Kidney (tissue), 13 donors: ENCODE measurements at regions not wholly inside any gene's neighbourhood (a gene's known extent, or its start where the extent isn't known, plus 50 kb on each side); places are given as distances from the start of the nearest gene placed in this dataset.

Experiments
- DNase-seq, 5 donors: peaks; one replicate each; pipeline ENCODE4 v3.0.0-alpha.2; 2013 to 2020
- FAIRE-seq: peaks from 2 replicates; lab custom pipeline; 2012; peaks lifted over from hg19 to GRCh38; lab: Jason Lieb, UNC
- H3K27ac ChIP-seq, 2 donors: one replicate each; pipeline ENCODE4 v1.7.0; 2013; ENCODE audit warnings: low read depth in 2 of 2, low read length in 2 of 2, inconsistent platforms in 1 of 2
- H3K27me3 ChIP-seq: one replicate; pipeline ENCODE4 v1.7.1; 2013; ENCODE audit warnings: low read length, inconsistent platforms; ENCODE audit not compliant: control insufficient read depth, insufficient read depth
- H3K36me3 ChIP-seq, 3 donors: one replicate each; pipeline versions ENCODE4 v1.7.0 to v1.7.1; 2013; ENCODE audit warnings: low read length in 3 of 3, control low read depth in 1 of 3, inconsistent platforms in 1 of 3; ENCODE audit not compliant: insufficient read depth in 3 of 3, control insufficient read depth in 2 of 3
- H3K4me1 ChIP-seq, 3 donors: one replicate each; pipeline versions ENCODE4 v1.7.0 to v1.7.1; 2013; ENCODE audit warnings: low read length in 3 of 3, inconsistent platforms in 1 of 3, low read depth in 1 of 3; ENCODE audit not compliant: control insufficient read depth in 2 of 3, insufficient read depth in 2 of 3
- H3K4me3 ChIP-seq, 3 donors: one replicate each; pipeline versions ENCODE4 v1.7.0 to v1.8.1; 2013; ENCODE audit warnings: low read length in 3 of 3, control low read depth in 1 of 3, inconsistent platforms in 1 of 3
- H3K9ac ChIP-seq, 3 donors: one replicate each; pipeline versions ENCODE4 v1.7.0 to v1.7.1; 2013; ENCODE audit warnings: low read length in 3 of 3, control low read depth in 1 of 3, inconsistent platforms in 1 of 3
- H3K9me3 ChIP-seq, 3 donors: one replicate each; pipeline versions ENCODE4 v1.7.0 to v1.7.1; 2013; ENCODE audit warnings: low read length in 3 of 3, control low read depth in 1 of 3, inconsistent platforms in 1 of 3; ENCODE audit not compliant: control insufficient read depth in 2 of 3, insufficient read depth in 1 of 3
- intact Hi-C: fragments of 100-400 bp; cut with DNase I; formaldehyde crosslinking; loops from one replicate; pipeline ENCODE4 v1.11.1; 2022
- TF ChIP-seq, protein P1 (sequence below): IDR thresholded peaks from 3 replicates; pipeline ENCODE4 v1.5.1; 2012; ENCODE audit warnings: mild to moderate bottlenecking, moderate library complexity, borderline replicate concordance; ENCODE audit not compliant: insufficient read depth; ENCODE audit errors: extremely low read depth
- donor health status: control.
- donor health status: control.
- donor health status: control.
- donor health status: control.
- donor health status: control.
- donor health status: DM: yes; HTN: yes; CAD: no.
- donor health status: Normal renal cell carcinoma (clear cell type).

DNA sequence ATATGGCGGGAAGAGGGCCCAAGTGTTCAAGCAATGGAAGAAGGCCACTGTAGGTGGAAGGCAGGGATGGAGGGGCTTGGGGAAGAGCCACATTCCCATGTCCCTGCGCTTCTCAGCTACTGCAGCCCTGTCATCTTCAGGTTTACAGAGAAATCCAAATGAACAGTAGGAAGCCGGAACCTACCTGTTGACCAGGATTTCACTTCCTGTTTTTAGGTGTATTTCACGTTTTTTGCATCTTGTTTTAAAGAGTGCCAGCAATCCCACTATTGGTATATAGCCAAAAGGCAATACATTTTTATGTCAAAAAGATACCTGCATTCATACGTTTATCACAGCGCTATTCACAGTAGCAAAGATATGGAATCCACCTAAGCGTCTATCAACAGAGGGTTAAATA, 159.2 kb downstream of the SLC35B3 start:
- Histone ChIP-seq H3K27ac (no peak overlapping the region), H3K9ac (no peak overlapping the region), H3K9me3 (no peaks in the 10 kb centered on the region), H3K27me3 (no peaks in the 10 kb centered on the region), H3K36me3 (no peaks in the 10 kb centered on the region), H3K4me1 (no peaks in the 10 kb centered on the region), H3K4me3 (no peak overlapping the region)
- DNase-seq (no peak), FAIRE-seq (no peak)
- TF ChIP-seq, protein P1, sequence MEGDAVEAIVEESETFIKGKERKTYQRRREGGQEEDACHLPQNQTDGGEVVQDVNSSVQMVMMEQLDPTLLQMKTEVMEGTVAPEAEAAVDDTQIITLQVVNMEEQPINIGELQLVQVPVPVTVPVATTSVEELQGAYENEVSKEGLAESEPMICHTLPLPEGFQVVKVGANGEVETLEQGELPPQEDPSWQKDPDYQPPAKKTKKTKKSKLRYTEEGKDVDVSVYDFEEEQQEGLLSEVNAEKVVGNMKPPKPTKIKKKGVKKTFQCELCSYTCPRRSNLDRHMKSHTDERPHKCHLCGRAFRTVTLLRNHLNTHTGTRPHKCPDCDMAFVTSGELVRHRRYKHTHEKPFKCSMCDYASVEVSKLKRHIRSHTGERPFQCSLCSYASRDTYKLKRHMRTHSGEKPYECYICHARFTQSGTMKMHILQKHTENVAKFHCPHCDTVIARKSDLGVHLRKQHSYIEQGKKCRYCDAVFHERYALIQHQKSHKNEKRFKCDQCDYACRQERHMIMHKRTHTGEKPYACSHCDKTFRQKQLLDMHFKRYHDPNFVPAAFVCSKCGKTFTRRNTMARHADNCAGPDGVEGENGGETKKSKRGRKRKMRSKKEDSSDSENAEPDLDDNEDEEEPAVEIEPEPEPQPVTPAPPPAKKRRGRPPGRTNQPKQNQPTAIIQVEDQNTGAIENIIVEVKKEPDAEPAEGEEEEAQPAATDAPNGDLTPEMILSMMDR = no peak
- intact Hi-C loops = no loop called here

- DNase-seq (no peak), FAIRE-seq (no peak)
- H3K27ac ChIP-seq = no peak overlapping the region
- no peaks in the 10 kb centered on the region for H3K9me3 ChIP-seq
- no peaks in the 10 kb centered on the region for H3K27me3 ChIP-seq
- no peaks in the 10 kb centered on the region for H3K36me3 ChIP-seq
- H3K9ac ChIP-seq = no peak overlapping the region
- TF ChIP-seq, protein P1 = no peak
- no peaks in the 10 kb centered on the region for H3K4me1 ChIP-seq
- no peak overlapping the region for H3K4me3 ChIP-seq
- intact Hi-C loops = no loop called here
These were observed 159.7 kb downstream of the SLC35B3 start for GRCh38 chr6:8275667-8276066.

GRCh38 chr6:8274226-8274625, 161.1 kb downstream of the SLC35B3 start:
- Histone ChIP-seq H3K4me1 (no peaks in the 10 kb centered on the region), H3K9ac (no peak overlapping the region), H3K27ac (no peak overlapping the region), H3K4me3 (no peak overlapping the region), H3K9me3 (peaks cover 0 to 4% (median 0%) of the 10 kb centered on the region in 3 donors), H3K27me3 (no peaks in the 10 kb centered on the region), H3K36me3 (no peaks in the 10 kb centered on the region)
- intact Hi-C loops = no loop called here
- DNase-seq (no peak), FAIRE-seq (no peak)
- TF ChIP-seq, protein P1 = no peak

- intact Hi-C loops = no loop called here
- Histone ChIP-seq H3K27ac (no peak overlapping the region), H3K4me1 (no peaks in the 10 kb centered on the region), H3K9ac (no peak overlapping the region), H3K36me3 (no peaks in the 10 kb centered on the region), H3K4me3 (no peak overlapping the region), H3K27me3 (no peaks in the 10 kb centered on the region), H3K9me3 (peaks cover 0 to 8% (median 0%) of the 10 kb centered on the region in 3 donors)
- peak in 1 of 5 donors; percentile 28 for DNase-seq
- TF ChIP-seq, protein P1 = no peak
- no peak for FAIRE-seq
These were observed 165.4 kb downstream of the SLC35B3 start for GRCh38 chr6:8269872-8270454.
